ENCODE measurements at regions not wholly inside any gene's neighbourhood (a gene's known extent, or its start where the extent isn't known, plus 50 kb on each side); places are given as distances from the start of the nearest gene placed in this dataset.

- no peaks in the 10 kb centered on the region for H3K4me1 ChIP-seq (ENCODE audit: insufficient read depth, low read length, poor library complexity, severe bottlenecking)
- H3K4me2 ChIP-seq (ENCODE audit: low read length) = no peak overlapping the region
- no peak for DNase-seq (ENCODE audit: low spot score)
- H2AFZ ChIP-seq (ENCODE audit: low read length) = no peak overlapping the region
- ChIA-PET CTCF (ENCODE audit: unreplicated experiment) (no interaction called here), POLR2A (no interaction called here)
- no peaks in the 10 kb centered on the region for H3K36me3 ChIP-seq (ENCODE audit: insufficient read depth, low read length)
- TF ChIP-seq, protein P1, sequence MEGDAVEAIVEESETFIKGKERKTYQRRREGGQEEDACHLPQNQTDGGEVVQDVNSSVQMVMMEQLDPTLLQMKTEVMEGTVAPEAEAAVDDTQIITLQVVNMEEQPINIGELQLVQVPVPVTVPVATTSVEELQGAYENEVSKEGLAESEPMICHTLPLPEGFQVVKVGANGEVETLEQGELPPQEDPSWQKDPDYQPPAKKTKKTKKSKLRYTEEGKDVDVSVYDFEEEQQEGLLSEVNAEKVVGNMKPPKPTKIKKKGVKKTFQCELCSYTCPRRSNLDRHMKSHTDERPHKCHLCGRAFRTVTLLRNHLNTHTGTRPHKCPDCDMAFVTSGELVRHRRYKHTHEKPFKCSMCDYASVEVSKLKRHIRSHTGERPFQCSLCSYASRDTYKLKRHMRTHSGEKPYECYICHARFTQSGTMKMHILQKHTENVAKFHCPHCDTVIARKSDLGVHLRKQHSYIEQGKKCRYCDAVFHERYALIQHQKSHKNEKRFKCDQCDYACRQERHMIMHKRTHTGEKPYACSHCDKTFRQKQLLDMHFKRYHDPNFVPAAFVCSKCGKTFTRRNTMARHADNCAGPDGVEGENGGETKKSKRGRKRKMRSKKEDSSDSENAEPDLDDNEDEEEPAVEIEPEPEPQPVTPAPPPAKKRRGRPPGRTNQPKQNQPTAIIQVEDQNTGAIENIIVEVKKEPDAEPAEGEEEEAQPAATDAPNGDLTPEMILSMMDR (conservative IDR thresholded peaks at IDR 0.05; ENCODE audit: low read length) = no peak
- no peak for TF ChIP-seq EZH2phosphoT487 (IDR thresholded peaks at IDR 0.05; ENCODE audit: borderline replicate concordance, low read depth, low read length)
- no peak overlapping the region for H3K27ac ChIP-seq (ENCODE audit: low read depth, low read length, poor library complexity, severe bottlenecking)
- no peaks in the 10 kb centered on the region for H3K9me3 ChIP-seq (ENCODE audit: low read length)
- no peaks in the 10 kb centered on the region for H3K79me2 ChIP-seq (ENCODE audit: insufficient read depth, low read depth, low read length)
- intact Hi-C loops (cut with micrococcal nuclease; ENCODE audit: unreplicated experiment) = no loop called here
- no TSS peak for BruUV-seq (replicated peaks)
- H4K20me1 ChIP-seq (ENCODE audit: insufficient read depth, low read length) = no peaks in the 10 kb centered on the region
- no peaks in the 10 kb centered on the region for H3K9me2 ChIP-seq (ENCODE audit: insufficient read depth, low read length)
- no peak overlapping the region for H3K4me3 ChIP-seq (ENCODE audit: low read depth, low read length, poor library complexity, severe bottlenecking)
These were observed 439.5 kb downstream of the GRXCR1 start for GRCh38 chr4:43332052-43332425.

- H3K36me3 ChIP-seq (ENCODE audit: insufficient read depth, low read length) = no peaks in the 10 kb centered on the region
- H3K9me2 ChIP-seq (ENCODE audit: insufficient read depth, low read length) = no peaks in the 10 kb centered on the region
- no peaks in the 10 kb centered on the region for H3K9me3 ChIP-seq (ENCODE audit: low read length)
- BruUV-seq (replicated peaks) = no TSS peak
- no peaks in the 10 kb centered on the region for H3K4me1 ChIP-seq (ENCODE audit: insufficient read depth, low read length, poor library complexity, severe bottlenecking)
- no peaks in the 10 kb centered on the region for H3K79me2 ChIP-seq (ENCODE audit: insufficient read depth, low read depth, low read length)
- no peaks in the 10 kb centered on the region for H4K20me1 ChIP-seq (ENCODE audit: insufficient read depth, low read length)
- no peak overlapping the region for H2AFZ ChIP-seq (ENCODE audit: low read length)
- ChIA-PET CTCF (ENCODE audit: unreplicated experiment) (no interaction called here), POLR2A (interaction anchor here (0.7 kb wide), 2 partner anchors 11 to 16 kb away, joined by 3 to 4 read pairs; no protein-coding TSS in a partner anchor)
- no peak overlapping the region for H3K4me2 ChIP-seq (ENCODE audit: low read length)
- intact Hi-C loops (cut with micrococcal nuclease; ENCODE audit: unreplicated experiment) = no loop called here
- H3K4me3 ChIP-seq (ENCODE audit: low read depth, low read length, poor library complexity, severe bottlenecking) = no peak overlapping the region
- no peak overlapping the region for H3K27ac ChIP-seq (ENCODE audit: low read depth, low read length, poor library complexity, severe bottlenecking)
- TF ChIP-seq EZH2phosphoT487 (IDR thresholded peaks at IDR 0.05; ENCODE audit: borderline replicate concordance, low read depth, low read length) = no peak
- TF ChIP-seq, protein P1 (conservative IDR thresholded peaks at IDR 0.05; ENCODE audit: low read length) = no peak
- no peak for DNase-seq (ENCODE audit: low spot score)
These were observed 445.2 kb downstream of the GRXCR1 start for GRCh38 chr4:43337707-43338106.

- no peak for TF ChIP-seq EZH2phosphoT487 (IDR thresholded peaks at IDR 0.05; ENCODE audit: borderline replicate concordance, low read depth, low read length)
- TF ChIP-seq, protein P1 (conservative IDR thresholded peaks at IDR 0.05; ENCODE audit: low read length) = no peak
- Histone ChIP-seq H2AFZ (ENCODE audit: low read length) (no peak overlapping the region), H3K4me3 (ENCODE audit: low read depth, low read length, poor library complexity, severe bottlenecking) (no peak overlapping the region), H3K79me2 (ENCODE audit: insufficient read depth, low read depth, low read length) (no peaks in the 10 kb centered on the region), H4K20me1 (ENCODE audit: insufficient read depth, low read length) (no peaks in the 10 kb centered on the region), H3K4me2 (ENCODE audit: low read length) (no peak overlapping the region), H3K9me3 (ENCODE audit: low read length) (no peaks in the 10 kb centered on the region), H3K9me2 (ENCODE audit: insufficient read depth, low read length) (no peaks in the 10 kb centered on the region), H3K4me1 (ENCODE audit: insufficient read depth, low read length, poor library complexity, severe bottlenecking) (no peaks in the 10 kb centered on the region), H3K36me3 (ENCODE audit: insufficient read depth, low read length) (no peaks in the 10 kb centered on the region), H3K27ac (ENCODE audit: low read depth, low read length, poor library complexity, severe bottlenecking) (no peak overlapping the region)
- ChIA-PET CTCF (ENCODE audit: unreplicated experiment) (no interaction called here), POLR2A (interaction anchor here (1.0 kb wide), 1 partner anchor 18 kb away, joined by 3 read pairs; no protein-coding TSS in a partner anchor)
- no peak for DNase-seq (ENCODE audit: low spot score)
- intact Hi-C loops (cut with micrococcal nuclease; ENCODE audit: unreplicated experiment) = no loop called here
- no TSS peak for BruUV-seq (replicated peaks)
These were observed 446.9 kb downstream of the GRXCR1 start for GRCh38 chr4:43339435-43339834.
